ENCODE measurements at regions not wholly inside any gene's neighbourhood (a gene's known extent, or its start where the extent isn't known, plus 50 kb on each side); places are given as distances from the start of the nearest gene placed in this dataset.

GRCh38 chr5:72009280-72009679 is 98.0 kb upstream of the MAP1B start:
- TF ChIP-seq CTCF (IDR thresholded peaks at IDR 0.05; ENCODE audit: low read length), result no peak
- no peak for TF ChIP-seq EZH2 (IDR thresholded peaks at IDR 0.05; ENCODE audit: borderline replicate concordance, low read length)

Measured in OCI-LY1 (cell line).